GM23338 (cell line): ENCODE measurements at regions not wholly inside any gene's neighbourhood (a gene's known extent, or its start where the extent isn't known, plus 50 kb on each side); places are given as distances from the start of the nearest gene placed in this dataset.

Experiments
- ATAC-seq: fragments of 200-7000 bp; cut with Tn5 transposase; 3 replicates; pipeline ENCODE4 v1.9.1; 2020
- DNase-seq: peaks from one replicate; pipeline ENCODE4 v3.0.0-alpha.2; 2015; ENCODE audit warnings: low spot score
- H2AFZ ChIP-seq: fragments of 200-600 bp; sonication (generic); 2 replicates; pipeline ENCODE4 v1.8.0; 2016; ENCODE audit warnings: antibody characterized with exemption, mild to moderate bottlenecking, moderate library complexity
- H3F3A ChIP-seq: fragments of 200-600 bp; sonication (generic); replicated peaks from 2 replicates; pipeline ENCODE4 v1.8.0; 2017; ENCODE audit warnings: antibody characterized with exemption, mixed run types, low read depth
- H3K27ac ChIP-seq: fragments of 200-600 bp; sonication (generic); 2 replicates; pipeline ENCODE4 v1.6.1; 2016; ENCODE audit warnings: low read depth
- H3K27me3 ChIP-seq: fragments of 200-600 bp; sonication (generic); 2 replicates; pipeline ENCODE4 v1.8.0; 2016; ENCODE audit warnings: mild to moderate bottlenecking, mixed run types, moderate library complexity; ENCODE audit not compliant: insufficient read depth
- H3K36me3 ChIP-seq: fragments of 200-600 bp; sonication (generic); 2 replicates; pipeline ENCODE4 v1.8.0; 2016; ENCODE audit warnings: mild to moderate bottlenecking; ENCODE audit not compliant: insufficient read depth
- H3K4me1 ChIP-seq: fragments of 200-600 bp; sonication (generic); 2 replicates; pipeline ENCODE4 v1.8.0; 2016; ENCODE audit warnings: mild to moderate bottlenecking, moderate library complexity; ENCODE audit not compliant: insufficient read depth
- H3K4me2 ChIP-seq: fragments of 200-600 bp; sonication (generic); 2 replicates; pipeline ENCODE4 v1.7.1; 2017; ENCODE audit warnings: mixed run types
- H3K4me3 ChIP-seq: fragments of 200-600 bp; sonication (generic); 2 replicates; pipeline ENCODE4 v1.6.1; 2016; ENCODE audit warnings: mixed run types
- H3K79me2 ChIP-seq: fragments of 200-600 bp; sonication (generic); replicated peaks from 2 replicates; pipeline ENCODE4 v1.8.0; 2017; ENCODE audit warnings: mild to moderate bottlenecking; ENCODE audit not compliant: insufficient read depth
- H3K9me2 ChIP-seq: fragments of 200-600 bp; sonication (generic); 2 replicates; pipeline ENCODE4 v1.8.0; 2017; ENCODE audit not compliant: insufficient read depth
- H4K20me1 ChIP-seq: fragments of 200-600 bp; sonication (generic); replicated peaks from 2 replicates; pipeline ENCODE4 v1.8.0; 2017; ENCODE audit warnings: mild to moderate bottlenecking; ENCODE audit not compliant: insufficient read depth
- H3K27ac Mint-ChIP-seq: 2 replicates; pipeline ENCODE4 v1.8.0; 2020; ENCODE audit warnings: inconsistent platforms, mild to moderate bottlenecking, moderate library complexity, mixed read lengths
- H3K27me3 Mint-ChIP-seq: 3 replicates; pipeline ENCODE4 v1.8.0; 2022; ENCODE audit warnings: low read depth, mild to moderate bottlenecking, moderate library complexity, mixed read lengths, inconsistent platforms; ENCODE audit not compliant: insufficient read depth, poor library complexity
- H3K36me3 Mint-ChIP-seq: 3 replicates; pipeline ENCODE4 v1.8.0; 2021; ENCODE audit warnings: low read depth, mild to moderate bottlenecking, inconsistent platforms, moderate library complexity, mixed read lengths
- H3K4me1 Mint-ChIP-seq: 3 replicates; pipeline ENCODE4 v1.8.0; 2020; ENCODE audit warnings: mild to moderate bottlenecking, inconsistent platforms, mixed read lengths
- H3K4me3 Mint-ChIP-seq: 3 replicates; pipeline ENCODE4 v1.8.0; 2021; ENCODE audit warnings: moderate library complexity, mild to moderate bottlenecking, inconsistent platforms, mixed read lengths
- H3K9me3 Mint-ChIP-seq: 3 replicates; pipeline ENCODE4 v1.8.0; 2020; ENCODE audit warnings: moderate library complexity, mild to moderate bottlenecking, inconsistent platforms, mixed read lengths
- CREB1 ChIP-seq: fragments of 250-450 bp; sonication (Bioruptor Pico); IDR thresholded peaks from 2 replicates; pipeline ENCODE4 v1.5.0; 2020; ENCODE audit warnings: low read depth, mild to moderate bottlenecking, moderate library complexity
- CTCF ChIP-seq, 2 experiments: fragments of 200-600 bp in 1 of 2; sonication (generic) in 1 of 2; conservative IDR thresholded peaks; 2 replicates each; pipeline versions ENCODE4 v1.5.1 to v1.6.1; 2016 to 2017; ENCODE audit warnings: antibody characterized with exemption in 2 of 2, low read depth in 2 of 2, mild to moderate bottlenecking in 2 of 2, moderate library complexity in 1 of 2
- ETS1 ChIP-seq: IDR thresholded peaks from 2 replicates; pipeline ENCODE4 v1.6.1; 2016; ENCODE audit warnings: antibody characterized with exemption
- EZH2 ChIP-seq: fragments of 200-600 bp; sonication (generic); IDR thresholded peaks from one replicate; pipeline ENCODE4 v1.8.0; 2017; ENCODE audit warnings: antibody characterized with exemption, mild to moderate bottlenecking, low read depth; ENCODE audit not compliant: unreplicated experiment
- EZH2phosphoT487 ChIP-seq: fragments of 200-600 bp; sonication (generic); IDR thresholded peaks from one replicate; pipeline ENCODE4 v1.8.1; 2018; ENCODE audit warnings: antibody characterized with exemption; ENCODE audit not compliant: unreplicated experiment
- JUNB ChIP-seq: IDR thresholded peaks from one replicate; pipeline ENCODE4 v1.6.1; 2016; ENCODE audit warnings: antibody characterized with exemption; ENCODE audit not compliant: unreplicated experiment
- NANOG ChIP-seq: IDR thresholded peaks from 2 replicates; pipeline ENCODE4 v1.6.1; 2016; ENCODE audit warnings: antibody characterized with exemption, borderline replicate concordance
- POLR2AphosphoS5 ChIP-seq: IDR thresholded peaks from 2 replicates; pipeline ENCODE4 v1.6.1; 2016; ENCODE audit warnings: antibody characterized with exemption, low read depth
- STAT1 ChIP-seq: IDR thresholded peaks from one replicate; pipeline ENCODE4 v1.6.1; 2016; ENCODE audit warnings: antibody characterized with exemption; ENCODE audit not compliant: unreplicated experiment
- ZNF331 ChIP-seq: fragments of 250-450 bp; sonication (Bioruptor Pico); IDR thresholded peaks from 2 replicates; pipeline ENCODE4 v1.5.0; 2020; ENCODE audit warnings: low read depth, mild to moderate bottlenecking, moderate library complexity

GRCh38 chr9:30758726-30759446 is 1625.6 kb upstream of the ACO1 start (continued):
- no peak for TF ChIP-seq ETS1
- no peak for TF ChIP-seq EZH2
- TF ChIP-seq CREB1 (CRISPR knock-in tag): no peak
- no peak for TF ChIP-seq NANOG

GRCh38 chr9:30765318-30765717 is 1619.1 kb upstream of the ACO1 start:
- peaks cover 16% of the 10 kb centered on the region; the same call in 2 of the 3 replicates for H3K4me1 Mint-ChIP-seq
- no peak overlapping the region for H3K27ac Mint-ChIP-seq
- no peak overlapping the region for H3K27ac ChIP-seq

GRCh38 chr9:30771163-30771708 is 1613.2 kb upstream of the ACO1 start:
- H3K27me3 ChIP-seq: no peaks in the 10 kb centered on the region
- H2AFZ ChIP-seq: no peak overlapping the region
- peaks cover 7% of the 10 kb centered on the region for H3K36me3 Mint-ChIP-seq
- no peak overlapping the region for H3K4me3 Mint-ChIP-seq
- no peak overlapping the region for H3K4me3 ChIP-seq
- peaks cover 12% of the 10 kb centered on the region; the same call in 1 of the 2 replicates for H3K9me2 ChIP-seq
- H3F3A ChIP-seq: no peaks in the 10 kb centered on the region
- peaks cover 2% of the 10 kb centered on the region for H3K27me3 Mint-ChIP-seq
- no peak overlapping the region for H3K27ac Mint-ChIP-seq
- no peaks in the 10 kb centered on the region for H3K36me3 ChIP-seq
- no peak overlapping the region for H3K4me2 ChIP-seq
- no peaks in the 10 kb centered on the region for H4K20me1 ChIP-seq
- ATAC-seq (no peak), DNase-seq (no peak)
- peaks cover 9% of the 10 kb centered on the region; the same call in 2 of the 3 replicates for H3K9me3 Mint-ChIP-seq
- no peaks in the 10 kb centered on the region for H3K79me2 ChIP-seq
- H3K4me1 Mint-ChIP-seq: no peaks in the 10 kb centered on the region
- no peak overlapping the region for H3K27ac ChIP-seq
- H3K4me1 ChIP-seq: no peaks in the 10 kb centered on the region
- TF ChIP-seq ETS1: no peak
- TF ChIP-seq EZH2phosphoT487: no peak
- TF ChIP-seq JUNB: no peak
- TF ChIP-seq CTCF (conservative IDR thresholded peaks at IDR 0.05; ENCODE audit: low read depth in 2 of 2): no peak
- TF ChIP-seq POLR2AphosphoS5: no peak
- TF ChIP-seq ZNF331 (CRISPR knock-in tag): no peak
- no peak for TF ChIP-seq STAT1

More at GRCh38 chr9:30765318-30765717, 1619.1 kb upstream of the ACO1 start:
- no peak overlapping the region for H3K4me3 ChIP-seq
- H3K79me2 ChIP-seq: no peaks in the 10 kb centered on the region
- DNase-seq (no peak), ATAC-seq (no peak)
- no peaks in the 10 kb centered on the region for H4K20me1 ChIP-seq
- TF ChIP-seq CTCF (conservative IDR thresholded peaks at IDR 0.05; ENCODE audit: low read depth in 2 of 2) (no peak), POLR2AphosphoS5 (no peak)
- H3K27me3 ChIP-seq: no peaks in the 10 kb centered on the region
- H2AFZ ChIP-seq: no peak overlapping the region
- no peak overlapping the region for H3K4me3 Mint-ChIP-seq
- no peaks in the 10 kb centered on the region for H3K36me3 ChIP-seq
- no peaks in the 10 kb centered on the region for H3K9me3 Mint-ChIP-seq
- H3K4me1 ChIP-seq: peaks cover 16% of the 10 kb centered on the region
- no peaks in the 10 kb centered on the region for H3F3A ChIP-seq
- peaks cover 3% of the 10 kb centered on the region for H3K27me3 Mint-ChIP-seq
- H3K4me2 ChIP-seq: no peak overlapping the region
- H3K9me2 ChIP-seq: peaks cover 12% of the 10 kb centered on the region
- no peaks in the 10 kb centered on the region; the same call in 1 of the 3 replicates for H3K36me3 Mint-ChIP-seq
